ENCODE measurements at regions not wholly inside any gene's neighbourhood (a gene's known extent, or its start where the extent isn't known, plus 50 kb on each side); places are given as distances from the start of the nearest gene placed in this dataset.
A peak's percentile ranks its signal among the peaks of the same experiment; 100 is the strongest.

DNA sequence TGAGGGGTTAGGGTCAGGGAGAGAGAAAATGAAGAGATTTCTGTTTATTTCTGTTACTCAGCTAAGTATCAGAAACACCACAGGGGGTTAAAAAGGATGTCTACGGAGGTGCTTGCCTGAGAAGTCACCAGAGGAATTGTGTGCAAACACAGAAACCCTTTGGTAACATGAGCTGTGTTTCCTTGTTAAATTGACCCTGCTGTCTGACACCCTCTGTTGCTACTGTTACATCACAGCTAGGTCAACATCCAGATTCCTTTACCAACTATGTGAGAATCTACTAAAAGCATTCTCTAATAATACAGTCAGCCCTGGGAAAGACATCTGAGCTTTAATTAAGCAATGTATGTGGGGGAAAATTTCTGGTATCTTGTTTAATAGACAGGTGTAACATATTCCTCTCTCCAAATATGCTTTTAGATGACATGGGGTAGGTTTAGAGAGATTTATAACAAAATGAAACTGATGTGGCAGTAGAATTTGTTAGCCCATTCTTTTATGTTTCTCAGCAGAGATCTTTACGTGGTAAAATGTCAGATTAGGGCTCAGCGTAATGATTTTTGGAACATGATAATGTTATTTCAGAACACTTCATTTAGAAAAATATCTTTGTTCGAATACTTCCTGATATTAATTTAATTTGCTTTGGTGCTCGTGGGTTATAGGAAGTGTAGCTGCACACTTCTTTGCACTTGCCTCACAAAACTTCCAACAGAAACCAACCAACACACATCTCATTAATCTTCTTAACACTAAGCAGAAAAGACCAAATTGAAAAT lies 168.0 kb upstream of the AHR start (continued):
- TF ChIP-seq KLF11 (CRISPR knock-in tag; IDR thresholded peaks at IDR 0.05) (no peak), ZNF644 (CRISPR knock-in tag; IDR thresholded peaks at IDR 0.05; ENCODE audit: low read depth) (peak; percentile 92), ZSCAN9 (CRISPR knock-in tag; IDR thresholded peaks at IDR 0.05; ENCODE audit: borderline replicate concordance) (peak; percentile 85; the same call in 1 of the 2 replicates), NKX3-1 (CRISPR knock-in tag; IDR thresholded peaks at IDR 0.05) (peak; percentile 52; the same call in 1 of the 2 replicates), ZNF841 (CRISPR knock-in tag; IDR thresholded peaks at IDR 0.05; ENCODE audit: borderline replicate concordance) (no peak), RFX3 (CRISPR knock-in tag; IDR thresholded peaks at IDR 0.05) (0 out of 2 replicates have a peak, but pooled peaks have one; percentile 13), GABPB1 (CRISPR knock-in tag; IDR thresholded peaks at IDR 0.05) (no peak), PHF5A (CRISPR knock-in tag; IDR thresholded peaks at IDR 0.05; ENCODE audit: low read depth, unreplicated experiment) (peak; percentile 89), ZSCAN22 (CRISPR knock-in tag; IDR thresholded peaks at IDR 0.05) (0 out of 2 replicates have a peak, but pooled peaks have one; percentile 56), FOXK1 (CRISPR knock-in tag; IDR thresholded peaks at IDR 0.05; ENCODE audit: borderline replicate concordance, low read depth) (peak; percentile 98), SSRP1 (CRISPR knock-in tag; IDR thresholded peaks at IDR 0.05) (no peak), RARA (CRISPR knock-in tag; IDR thresholded peaks at IDR 0.05) (peak; percentile 97)
- TF ChIP-seq, protein P1, sequence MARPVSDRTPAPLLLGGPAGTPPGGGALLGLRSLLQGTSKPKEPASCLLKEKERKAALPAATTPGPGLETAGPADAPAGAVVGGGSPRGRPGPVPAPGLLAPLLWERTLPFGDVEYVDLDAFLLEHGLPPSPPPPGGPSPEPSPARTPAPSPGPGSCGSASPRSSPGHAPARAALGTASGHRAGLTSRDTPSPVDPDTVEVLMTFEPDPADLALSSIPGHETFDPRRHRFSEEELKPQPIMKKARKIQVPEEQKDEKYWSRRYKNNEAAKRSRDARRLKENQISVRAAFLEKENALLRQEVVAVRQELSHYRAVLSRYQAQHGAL (CRISPR knock-in tag; IDR thresholded peaks at IDR 0.05; ENCODE audit: not compliant biosample characterization) = peak; percentile 56
- TF ChIP-seq, protein P2, sequence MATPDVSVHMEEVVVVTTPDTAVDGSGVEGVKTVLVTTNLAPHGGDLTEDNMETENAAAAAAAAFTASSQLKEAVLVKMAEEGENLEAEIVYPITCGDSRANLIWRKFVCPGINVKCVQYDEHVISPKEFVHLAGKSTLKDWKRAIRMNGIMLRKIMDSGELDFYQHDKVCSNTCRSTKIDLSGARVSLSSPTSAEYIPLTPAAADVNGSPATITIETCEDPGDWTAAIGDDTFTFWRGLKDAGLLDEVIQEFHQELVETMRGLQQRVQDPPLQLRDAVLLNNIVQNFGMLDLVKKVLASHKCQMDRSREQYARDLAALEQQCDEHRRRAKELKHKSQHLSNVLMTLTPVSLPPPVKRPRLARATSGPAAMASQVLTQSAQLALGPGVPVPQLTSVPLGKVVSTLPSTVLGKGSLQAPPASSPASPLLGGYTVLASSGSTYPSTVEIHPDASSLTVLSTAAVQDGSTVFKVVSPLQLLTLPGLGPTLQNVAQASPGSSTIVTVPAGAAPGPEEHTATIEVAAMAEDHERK (CRISPR knock-in tag; IDR thresholded peaks at IDR 0.05; ENCODE audit: low read depth) = no peak
- TF ChIP-seq, protein P3, sequence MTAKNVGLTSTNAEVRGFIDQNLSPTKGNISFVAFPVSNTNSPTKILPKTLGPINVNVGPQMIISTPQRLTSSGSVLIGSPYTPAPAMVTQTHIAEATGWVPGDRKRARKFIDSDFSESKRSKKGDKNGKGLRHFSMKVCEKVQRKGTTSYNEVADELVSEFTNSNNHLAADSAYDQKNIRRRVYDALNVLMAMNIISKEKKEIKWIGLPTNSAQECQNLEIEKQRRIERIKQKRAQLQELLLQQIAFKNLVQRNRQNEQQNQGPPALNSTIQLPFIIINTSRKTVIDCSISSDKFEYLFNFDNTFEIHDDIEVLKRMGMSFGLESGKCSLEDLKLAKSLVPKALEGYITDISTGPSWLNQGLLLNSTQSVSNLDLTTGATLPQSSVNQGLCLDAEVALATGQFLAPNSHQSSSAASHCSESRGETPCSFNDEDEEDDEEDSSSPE (CRISPR knock-in tag; IDR thresholded peaks at IDR 0.05) = no peak
- TF ChIP-seq, protein P4, sequence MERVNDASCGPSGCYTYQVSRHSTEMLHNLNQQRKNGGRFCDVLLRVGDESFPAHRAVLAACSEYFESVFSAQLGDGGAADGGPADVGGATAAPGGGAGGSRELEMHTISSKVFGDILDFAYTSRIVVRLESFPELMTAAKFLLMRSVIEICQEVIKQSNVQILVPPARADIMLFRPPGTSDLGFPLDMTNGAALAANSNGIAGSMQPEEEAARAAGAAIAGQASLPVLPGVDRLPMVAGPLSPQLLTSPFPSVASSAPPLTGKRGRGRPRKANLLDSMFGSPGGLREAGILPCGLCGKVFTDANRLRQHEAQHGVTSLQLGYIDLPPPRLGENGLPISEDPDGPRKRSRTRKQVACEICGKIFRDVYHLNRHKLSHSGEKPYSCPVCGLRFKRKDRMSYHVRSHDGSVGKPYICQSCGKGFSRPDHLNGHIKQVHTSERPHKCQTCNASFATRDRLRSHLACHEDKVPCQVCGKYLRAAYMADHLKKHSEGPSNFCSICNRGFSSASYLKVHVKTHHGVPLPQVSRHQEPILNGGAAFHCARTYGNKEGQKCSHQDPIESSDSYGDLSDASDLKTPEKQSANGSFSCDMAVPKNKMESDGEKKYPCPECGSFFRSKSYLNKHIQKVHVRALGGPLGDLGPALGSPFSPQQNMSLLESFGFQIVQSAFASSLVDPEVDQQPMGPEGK (CRISPR knock-in tag; IDR thresholded peaks at IDR 0.05) = peak; percentile 60
- TF ChIP-seq, protein P5, sequence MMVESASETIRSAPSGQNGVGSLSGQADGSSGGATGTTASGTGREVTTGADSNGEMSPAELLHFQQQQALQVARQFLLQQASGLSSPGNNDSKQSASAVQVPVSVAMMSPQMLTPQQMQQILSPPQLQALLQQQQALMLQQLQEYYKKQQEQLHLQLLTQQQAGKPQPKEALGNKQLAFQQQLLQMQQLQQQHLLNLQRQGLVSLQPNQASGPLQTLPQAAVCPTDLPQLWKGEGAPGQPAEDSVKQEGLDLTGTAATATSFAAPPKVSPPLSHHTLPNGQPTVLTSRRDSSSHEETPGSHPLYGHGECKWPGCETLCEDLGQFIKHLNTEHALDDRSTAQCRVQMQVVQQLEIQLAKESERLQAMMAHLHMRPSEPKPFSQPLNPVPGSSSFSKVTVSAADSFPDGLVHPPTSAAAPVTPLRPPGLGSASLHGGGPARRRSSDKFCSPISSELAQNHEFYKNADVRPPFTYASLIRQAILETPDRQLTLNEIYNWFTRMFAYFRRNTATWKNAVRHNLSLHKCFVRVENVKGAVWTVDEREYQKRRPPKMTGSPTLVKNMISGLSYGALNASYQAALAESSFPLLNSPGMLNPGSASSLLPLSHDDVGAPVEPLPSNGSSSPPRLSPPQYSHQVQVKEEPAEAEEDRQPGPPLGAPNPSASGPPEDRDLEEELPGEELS (CRISPR knock-in tag; IDR thresholded peaks at IDR 0.05) = peak; percentile 98

Measured in HepG2 (cell line).